A673 (cell line): ENCODE measurements at regions not wholly inside any gene's neighbourhood (a gene's known extent, or its start where the extent isn't known, plus 50 kb on each side); places are given as distances from the start of the nearest gene placed in this dataset.
"Not testable (repeated sequence)": the region's sequence is repeated elsewhere in the genome, so short reads cannot be mapped to it uniquely, and the experiment has no call there.

ENCODE experiments used
- BruUV-seq: library from RNA; stranded (reverse); fragments of 400-500 nt; replicated peaks from 2 replicates; lab custom pipeline; 2021; lab: Mats Ljungman, UMichigan
- CTCF ChIA-PET: fragments of 300-600 bp; sonication (Branson Sonifier 250); formaldehyde crosslinking; loops from one replicate; lab custom pipeline; 2022; ENCODE audit warnings: antibody characterized with exemption; lab: Charles Lee
- POLR2A ChIA-PET: fragments of 300-600 bp; sonication (Branson Sonifier 250); formaldehyde crosslinking; loops from one replicate; lab custom pipeline; 2022; ENCODE audit warnings: antibody characterized with exemption; ENCODE audit not compliant: low non-redundant PET; lab: Charles Lee
- DNase-seq: peaks from one replicate; pipeline ENCODE4 v3.0.0-alpha.2; 2015; ENCODE audit warnings: low spot score
- H3K27ac ChIP-seq: fragments of 200-600 bp; sonication (generic); 2 replicates; pipeline ENCODE4 v1.5.1; 2016; ENCODE audit warnings: mixed run types, low read depth, mild to moderate bottlenecking, mixed read lengths, antibody characterized with exemption, low read length; ENCODE audit not compliant: poor library complexity, severe bottlenecking
- H3K27me3 ChIP-seq: fragments of 200-600 bp; sonication (generic); replicated peaks from 2 replicates; pipeline ENCODE4 v1.6.1; 2017; ENCODE audit warnings: mixed run types, low read depth, mild to moderate bottlenecking, mixed read lengths, antibody characterized with exemption, low read length; ENCODE audit not compliant: insufficient read depth, poor library complexity
- H3K36me3 ChIP-seq: fragments of 200-600 bp; sonication (generic); 2 replicates; pipeline ENCODE4 v1.6.1; 2016; ENCODE audit warnings: mixed run types, mild to moderate bottlenecking, mixed read lengths, antibody characterized with exemption, low read length; ENCODE audit not compliant: insufficient read depth, poor library complexity, severe bottlenecking
- H3K4me1 ChIP-seq: fragments of 200-600 bp; sonication (generic); 2 replicates; pipeline ENCODE4 v1.6.1; 2017; ENCODE audit warnings: mixed run types, mild to moderate bottlenecking, mixed read lengths, antibody characterized with exemption, low read length; ENCODE audit not compliant: insufficient read depth, poor library complexity, severe bottlenecking
- H3K4me3 ChIP-seq: fragments of 200-600 bp; sonication (generic); 2 replicates; pipeline ENCODE4 v1.5.1; 2016; ENCODE audit warnings: low read depth, mixed run types, mild to moderate bottlenecking, mixed read lengths, low read length; ENCODE audit not compliant: poor library complexity, severe bottlenecking
- H3K9me3 ChIP-seq: fragments of 200-600 bp; sonication (generic); 2 replicates; pipeline ENCODE4 v1.6.1; 2016; ENCODE audit warnings: mixed run types, low read depth, mild to moderate bottlenecking, mixed read lengths, antibody characterized with exemption, low read length; ENCODE audit not compliant: poor library complexity, severe bottlenecking
- CTCF ChIP-seq: fragments of 300-800, 200-600 bp; sonication (generic); conservative IDR thresholded peaks from 2 replicates; pipeline ENCODE4 v1.5.1; 2017; ENCODE audit warnings: low read depth, mild to moderate bottlenecking, antibody characterized with exemption, low read length, moderate library complexity, mixed read lengths
- EZH2 ChIP-seq: fragments of 200-600 bp; sonication (generic); IDR thresholded peaks from 2 replicates; pipeline ENCODE4 v1.6.1; 2017; ENCODE audit warnings: borderline replicate concordance, low read depth, mild to moderate bottlenecking, mixed read lengths, antibody characterized with exemption, low read length; ENCODE audit not compliant: poor library complexity, severe bottlenecking
- intact Hi-C: fragments of 100-400 bp; cut with micrococcal nuclease; formaldehyde crosslinking; loops from one replicate; pipeline ENCODE4 v1.10.0; 2022; ENCODE audit not compliant: unreplicated experiment

GRCh38 chr4:74505355-74505978 lies 60.5 kb downstream of the AREG start:
- POLR2A ChIA-PET, H3K4me1 ChIP-seq, H3K4me3 ChIP-seq, H3K36me3 ChIP-seq, H3K27me3 ChIP-seq, DNase-seq, H3K27ac ChIP-seq, H3K9me3 ChIP-seq, intact Hi-C loops, BruUV-seq: not testable (repeated sequence)
- CTCF ChIA-PET = interaction anchor here (0.6 kb wide), 1 partner anchor 118 kb away, joined by 3 read pairs; no protein-coding TSS in a partner anchor

- BruUV-seq, H3K9me3 ChIP-seq, H3K27me3 ChIP-seq, H3K27ac ChIP-seq, H3K4me1 ChIP-seq, H3K36me3 ChIP-seq, DNase-seq, H3K4me3 ChIP-seq, intact Hi-C loops, CTCF ChIA-PET, POLR2A ChIA-PET: not testable (repeated sequence)
These were observed 64.4 kb downstream of the AREG start for GRCh38 chr4:74509363-74509762.

GRCh38 chr4:74516303-74516702 lies 71.4 kb downstream of the AREG start:
- CTCF ChIA-PET = no interaction called here
- intact Hi-C loops = no loop called here
- Histone ChIP-seq H3K4me1 (no peaks in the 10 kb centered on the region), H3K4me3 (no peak overlapping the region), H3K27ac (no peak overlapping the region), H3K27me3 (no peaks in the 10 kb centered on the region), H3K36me3 (no peaks in the 10 kb centered on the region), H3K9me3 (no peaks in the 10 kb centered on the region)
- TF ChIP-seq EZH2 = no peak
- TF ChIP-seq CTCF = no peak
- POLR2A ChIA-PET = no interaction called here
- no peak for DNase-seq
- no TSS peak for BruUV-seq

- Histone ChIP-seq H3K4me3 (no peak overlapping the region), H3K9me3 (no peaks in the 10 kb centered on the region), H3K36me3 (no peaks in the 10 kb centered on the region), H3K4me1 (no peaks in the 10 kb centered on the region), H3K27ac (no peak overlapping the region), H3K27me3 (no peaks in the 10 kb centered on the region)
- TF ChIP-seq EZH2 = no peak
- TF ChIP-seq CTCF = no peak
- DNase-seq = no peak
- CTCF ChIA-PET = no interaction called here
- no TSS peak for BruUV-seq
- POLR2A ChIA-PET = no interaction called here
- intact Hi-C loops = no loop called here
These were observed 73.1 kb downstream of the AREG start for GRCh38 chr4:74517996-74518395.
